Natural killer cell treated with Interleukin-12 subunit alpha and Interleukin-12 subunit beta and Interleukin-15 and Interleukin-18, amount 100 ng/mL, for 72 hours (primary cell): ENCODE measurements at regions not wholly inside any gene's neighbourhood (a gene's known extent, or its start where the extent isn't known, plus 50 kb on each side); places are given as distances from the start of the nearest gene placed in this dataset.

Source experiments
- ATAC-seq, 2 donors: fragments of 150-1000 bp; cut with Tn5 transposase in 1 of 2; sonication (Bioruptor Pico), chemical (Tn5 transposase) in 1 of 2; 2 replicates each; pipeline ENCODE4 v1.10.0; 2021
- DNase-seq: peaks from one replicate; pipeline ENCODE4 v3.0.0; 2022; ENCODE audit warnings: low spot score
- H3K27ac Mint-ChIP-seq, 2 donors: 1 replicate in 1 of 2; 2 replicates in 1 of 2; pipeline ENCODE4 v1.8.0; 2022; ENCODE audit warnings: mixed read lengths in 2 of 2, mild to moderate bottlenecking in 1 of 2, moderate library complexity in 1 of 2
- H3K27me3 Mint-ChIP-seq, 2 donors: 1 replicate in 1 of 2; 2 replicates in 1 of 2; pipeline ENCODE4 v1.8.0; 2022; ENCODE audit warnings: mixed read lengths in 2 of 2
- H3K36me3 Mint-ChIP-seq: one replicate; pipeline ENCODE4 v1.8.0; 2022; ENCODE audit warnings: mixed read lengths
- H3K4me1 Mint-ChIP-seq, 2 donors: 1 replicate in 1 of 2; 2 replicates in 1 of 2; pipeline ENCODE4 v1.8.0; 2022; ENCODE audit warnings: low read depth in 2 of 2, mixed read lengths in 2 of 2, mild to moderate bottlenecking in 1 of 2
- H3K4me3 Mint-ChIP-seq: one replicate; pipeline ENCODE4 v1.8.0; 2022; ENCODE audit warnings: mixed read lengths
- H3K9me3 Mint-ChIP-seq: 2 replicates; pipeline ENCODE4 v1.8.0; 2022; ENCODE audit warnings: mixed read lengths

GRCh38 chr5:135683189-135683588, 104.4 kb upstream of the CXCL14 start:
- DNase-seq (no peak), ATAC-seq (no peak)
- Mint-ChIP-seq H3K27ac (no peak overlapping the region), H3K9me3 (no peaks in the 10 kb centered on the region), H3K4me1 (no peaks in the 10 kb centered on the region), H3K27me3 (peaks cover 5 to 29% of the 10 kb centered on the region in 2 donors), H3K4me3 (no peak overlapping the region), H3K36me3 (peaks cover 12% of the 10 kb centered on the region)

DNA sequence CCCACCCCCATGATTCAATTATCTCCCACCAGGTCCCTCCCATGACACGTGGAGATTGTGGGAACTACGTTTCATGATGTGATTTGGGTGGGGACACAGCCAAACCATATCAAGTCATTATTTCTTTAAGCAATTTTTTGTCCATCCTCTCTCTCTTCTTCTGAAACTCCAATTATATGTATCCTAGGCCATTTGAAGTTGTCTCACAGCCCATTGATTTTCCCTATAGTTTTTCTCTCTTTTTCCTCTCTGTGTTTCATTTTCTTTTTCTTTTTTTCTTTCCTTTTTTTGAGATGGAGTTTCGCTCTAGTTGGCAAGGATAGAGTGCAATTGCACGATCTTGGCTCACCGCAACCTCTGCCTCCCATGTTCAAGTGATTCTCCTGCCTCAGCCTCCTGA, 101.9 kb upstream of the CXCL14 start:
- Mint-ChIP-seq H3K9me3 (peaks cover 8% of the 10 kb centered on the region), H3K27ac (no peak overlapping the region), H3K4me1 (no peaks in the 10 kb centered on the region), H3K36me3 (peaks cover 23% of the 10 kb centered on the region), H3K4me3 (no peak overlapping the region), H3K27me3 (peaks cover 2 to 30% of the 10 kb centered on the region in 2 donors)
- ATAC-seq (no peak), DNase-seq (no peak)

DNA sequence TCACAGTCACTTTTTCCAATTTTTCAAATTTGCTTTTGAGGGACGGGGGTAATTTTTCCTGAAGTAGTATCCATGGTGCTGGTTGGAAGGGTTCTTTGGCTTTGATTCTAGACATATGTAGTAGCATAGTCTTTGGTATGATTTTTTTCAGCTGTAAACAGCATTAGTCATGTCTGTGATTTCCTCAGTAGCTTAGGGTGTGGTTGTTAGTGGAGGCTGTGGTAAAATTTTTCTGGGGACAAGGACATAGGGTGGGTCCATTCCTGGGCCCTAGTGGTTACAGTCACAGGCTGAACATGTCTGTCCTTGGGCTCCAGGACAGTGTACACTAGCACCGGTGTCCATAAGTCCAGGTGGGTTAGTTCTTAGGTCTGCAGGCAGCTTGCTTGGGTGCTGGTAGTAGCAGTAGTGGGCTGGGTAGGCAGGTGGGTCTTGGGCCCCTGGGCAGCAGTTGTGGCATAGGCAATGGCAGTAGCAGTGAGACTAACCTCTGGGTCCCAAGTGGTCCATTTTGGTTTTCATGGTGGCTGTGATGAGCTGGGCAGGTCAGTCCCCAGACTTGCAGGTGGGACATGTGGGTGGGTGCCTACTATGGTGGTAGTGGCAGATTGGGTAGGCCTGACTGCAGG, 100.0 kb upstream of the CXCL14 start:
- ATAC-seq = no peak
- H3K4me3 Mint-ChIP-seq = no peak overlapping the region
- peaks cover 12% of the 10 kb centered on the region for H3K9me3 Mint-ChIP-seq
- no peak for DNase-seq
- peaks cover 23% of the 10 kb centered on the region for H3K36me3 Mint-ChIP-seq
- H3K27me3 Mint-ChIP-seq = peaks cover 2 to 38% of the 10 kb centered on the region in 2 donors
- H3K27ac Mint-ChIP-seq = no peak overlapping the region
- no peaks in the 10 kb centered on the region for H3K4me1 Mint-ChIP-seq

DNA sequence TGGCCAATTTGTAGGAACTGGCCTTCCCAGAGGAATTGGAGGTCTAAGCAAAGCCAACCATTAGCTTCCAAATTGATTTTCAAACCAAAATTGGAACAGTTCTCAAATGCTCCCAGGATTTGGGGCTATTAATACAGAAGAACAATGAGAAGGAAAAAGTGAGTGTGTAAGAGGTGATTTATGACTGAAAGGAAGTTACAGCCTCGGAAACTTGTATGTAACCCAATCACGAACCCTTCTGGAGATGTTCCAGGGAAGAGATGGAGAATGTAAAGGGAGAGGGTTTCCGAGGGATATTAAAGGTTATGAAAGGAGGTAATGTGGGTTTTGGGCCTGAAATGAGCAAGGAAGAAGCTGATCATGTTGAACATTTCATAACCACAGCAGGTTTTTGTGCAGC, 93.2 kb upstream of the CXCL14 start:
- Mint-ChIP-seq H3K4me3 (no peak overlapping the region), H3K27me3 (peaks cover 9 to 29% of the 10 kb centered on the region in 2 donors), H3K36me3 (no peaks in the 10 kb centered on the region), H3K9me3 (peaks cover 9% of the 10 kb centered on the region), H3K27ac (no peak overlapping the region), H3K4me1 (no peaks in the 10 kb centered on the region)
- no peak for ATAC-seq
- DNase-seq = no peak

DNA sequence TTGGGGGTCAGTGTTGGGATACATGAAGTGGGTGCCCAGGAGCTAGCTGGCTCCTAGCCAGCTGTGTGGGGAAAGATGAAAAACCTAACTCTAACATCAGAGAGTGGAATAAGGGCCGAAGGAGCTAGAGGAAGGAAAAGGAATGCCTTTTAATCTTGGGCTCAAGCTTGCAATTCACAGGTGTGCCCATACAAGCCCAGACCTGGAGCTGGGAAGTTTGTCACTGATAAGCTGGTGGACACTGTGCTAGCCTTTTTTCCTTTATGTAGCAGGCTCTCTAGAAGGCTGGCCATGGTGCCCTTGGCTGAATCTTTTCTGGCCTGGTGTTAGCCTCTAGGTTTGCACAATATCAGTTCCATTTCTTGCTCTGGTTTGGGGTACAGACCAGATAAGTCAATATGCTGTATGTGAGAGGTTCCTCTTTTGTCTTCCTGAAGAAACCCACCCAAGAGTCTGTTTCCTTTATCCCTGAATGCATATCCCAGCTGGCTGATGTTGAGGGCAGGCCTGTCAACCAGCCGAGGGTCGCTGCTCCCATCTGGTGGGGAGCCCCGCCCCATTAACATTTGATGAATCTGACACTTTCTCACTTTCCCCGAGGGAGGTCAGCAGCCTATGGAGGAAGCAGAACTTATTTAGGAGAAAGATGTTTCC, 92.4 kb upstream of the CXCL14 start:
- peaks cover 9 to 33% of the 10 kb centered on the region in 2 donors for H3K27me3 Mint-ChIP-seq
- no peak overlapping the region for H3K27ac Mint-ChIP-seq
- H3K4me3 Mint-ChIP-seq = no peak overlapping the region
- no peak for DNase-seq
- no peaks in the 10 kb centered on the region for H3K36me3 Mint-ChIP-seq
- H3K4me1 Mint-ChIP-seq = no peaks in the 10 kb centered on the region
- ATAC-seq = no peak
- peaks cover 6% of the 10 kb centered on the region for H3K9me3 Mint-ChIP-seq

DNA sequence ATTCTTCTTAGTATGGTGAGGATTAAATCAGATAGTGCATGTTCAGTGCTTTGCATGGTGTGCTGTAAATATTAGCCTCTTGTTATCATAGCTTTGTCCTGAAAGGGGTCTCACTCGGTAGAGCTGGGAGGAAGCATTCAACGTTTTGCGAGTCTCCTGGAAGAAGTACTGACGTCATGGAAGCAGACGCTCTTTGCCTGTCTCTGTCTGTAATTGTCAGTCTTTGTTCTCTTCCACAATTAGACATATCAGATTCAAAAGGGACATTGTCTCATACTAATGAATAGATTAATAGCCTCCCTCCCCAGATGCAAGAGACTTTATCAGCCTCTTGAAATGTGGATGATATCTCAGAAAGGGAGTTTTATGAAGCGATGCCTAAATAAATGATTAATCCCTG, 91.8 kb upstream of the CXCL14 start:
- Mint-ChIP-seq H3K27ac (no peak overlapping the region), H3K27me3 (peaks cover 12 to 35% of the 10 kb centered on the region in 2 donors), H3K4me3 (no peak overlapping the region), H3K36me3 (no peaks in the 10 kb centered on the region), H3K9me3 (peaks cover 4% of the 10 kb centered on the region), H3K4me1 (no peaks in the 10 kb centered on the region)
- ATAC-seq (no peak), DNase-seq (no peak)

DNA sequence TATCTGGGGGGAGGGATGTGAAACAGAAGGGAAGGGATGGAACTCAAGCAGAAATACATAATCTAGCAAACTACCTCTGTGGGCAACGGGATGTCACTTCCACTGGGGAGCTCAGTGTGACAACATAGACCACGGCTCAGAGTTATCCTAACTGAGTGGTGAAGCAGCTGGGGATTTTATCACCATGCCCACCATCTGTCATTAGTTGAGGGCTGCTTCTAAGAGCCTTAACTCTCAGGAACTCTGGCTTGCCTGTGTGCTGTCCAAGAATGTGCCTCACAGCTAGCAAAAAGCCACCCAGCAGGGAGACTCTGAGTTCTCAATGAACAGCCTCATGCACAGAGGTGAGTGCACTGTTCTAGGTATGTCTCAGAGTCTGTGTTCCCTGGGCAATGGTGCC, 90.6 kb upstream of the CXCL14 start:
- Mint-ChIP-seq H3K27ac (no peak overlapping the region), H3K4me3 (no peak overlapping the region), H3K27me3 (peaks cover 15 to 34% of the 10 kb centered on the region in 2 donors), H3K9me3 (peaks cover 2% of the 10 kb centered on the region), H3K4me1 (no peaks in the 10 kb centered on the region), H3K36me3 (no peaks in the 10 kb centered on the region)
- ATAC-seq (peak in 1 of 2 donors; percentile 24), DNase-seq (no peak)

DNA sequence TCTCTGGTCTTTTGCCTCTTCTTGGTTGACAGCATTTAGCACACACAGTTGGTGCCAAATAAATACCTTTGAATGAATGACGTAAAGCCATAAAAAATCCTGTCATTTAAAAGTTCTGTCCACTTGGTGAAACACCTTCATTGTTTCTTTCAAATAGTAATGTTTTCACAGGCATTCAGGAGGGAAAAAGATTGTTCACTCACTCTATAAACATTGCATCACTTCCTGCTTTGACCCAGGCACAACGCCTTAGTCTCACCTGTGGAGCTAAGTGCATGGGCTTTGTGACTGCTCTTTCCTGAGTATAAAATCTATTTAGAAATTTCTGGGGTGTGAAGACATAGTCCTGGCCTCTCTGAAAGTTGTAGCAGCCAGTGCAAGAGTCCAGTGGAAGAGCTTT, 88.9 kb upstream of the CXCL14 start:
- no peak overlapping the region for H3K4me3 Mint-ChIP-seq
- H3K9me3 Mint-ChIP-seq = no peaks in the 10 kb centered on the region
- peaks cover 19 to 30% of the 10 kb centered on the region in 2 donors for H3K27me3 Mint-ChIP-seq
- no peak overlapping the region for H3K27ac Mint-ChIP-seq
- no peaks in the 10 kb centered on the region for H3K36me3 Mint-ChIP-seq
- ATAC-seq (no peak), DNase-seq (no peak)
- H3K4me1 Mint-ChIP-seq = no peaks in the 10 kb centered on the region

DNA sequence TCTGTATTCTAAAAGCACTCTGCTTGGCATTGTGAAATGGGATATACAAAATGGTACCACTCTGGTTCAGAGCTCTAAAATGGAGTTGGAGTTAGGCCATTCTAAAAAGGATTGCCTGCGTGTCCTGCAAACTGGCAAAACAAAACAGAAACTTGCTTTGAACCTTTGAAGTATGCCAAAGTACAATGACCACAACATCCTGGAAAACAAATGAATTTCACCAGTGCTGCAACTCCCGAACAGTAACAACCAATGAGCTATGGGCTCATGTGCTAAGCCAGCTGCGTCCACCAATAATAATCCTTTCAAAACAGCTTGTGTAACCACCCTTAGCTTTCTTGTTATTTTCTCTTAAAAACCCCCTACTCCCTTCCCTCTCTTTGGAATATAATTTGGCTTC, 88.4 kb upstream of the CXCL14 start:
- H3K27me3 Mint-ChIP-seq = peaks cover 21 to 30% of the 10 kb centered on the region in 2 donors
- no peaks in the 10 kb centered on the region for H3K4me1 Mint-ChIP-seq
- no peaks in the 10 kb centered on the region for H3K36me3 Mint-ChIP-seq
- no peaks in the 10 kb centered on the region for H3K9me3 Mint-ChIP-seq
- DNase-seq (no peak), ATAC-seq (no peak)
- H3K27ac Mint-ChIP-seq = no peak overlapping the region
- no peak overlapping the region for H3K4me3 Mint-ChIP-seq

DNA sequence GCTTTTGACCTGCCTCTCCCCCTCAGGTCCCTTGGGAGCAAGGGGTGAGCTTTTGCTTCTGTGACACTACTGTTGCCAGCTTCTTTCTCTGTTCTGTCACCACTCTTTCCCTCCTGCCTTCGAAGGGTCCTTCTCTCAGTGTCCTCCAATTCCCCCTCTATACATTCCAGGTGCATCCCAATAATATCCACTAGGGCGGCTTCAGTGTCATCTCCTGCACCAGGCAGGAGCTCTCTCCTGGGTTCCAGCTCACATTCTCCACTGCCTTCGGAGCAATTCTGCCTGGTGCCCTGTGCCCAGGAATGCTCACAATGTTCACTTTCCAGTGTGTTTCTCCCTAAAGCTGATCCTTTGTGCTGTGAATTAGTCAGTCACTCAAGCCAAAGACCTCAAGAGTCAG, 83.9 kb upstream of the CXCL14 start:
- H3K9me3 Mint-ChIP-seq = peaks cover 6% of the 10 kb centered on the region
- H3K4me1 Mint-ChIP-seq = no peaks in the 10 kb centered on the region
- H3K36me3 Mint-ChIP-seq = no peaks in the 10 kb centered on the region
- ATAC-seq (no peak), DNase-seq (no peak)
- peaks cover 14 to 29% of the 10 kb centered on the region in 2 donors for H3K27me3 Mint-ChIP-seq
- no peak overlapping the region for H3K4me3 Mint-ChIP-seq
- no peak overlapping the region for H3K27ac Mint-ChIP-seq

DNA sequence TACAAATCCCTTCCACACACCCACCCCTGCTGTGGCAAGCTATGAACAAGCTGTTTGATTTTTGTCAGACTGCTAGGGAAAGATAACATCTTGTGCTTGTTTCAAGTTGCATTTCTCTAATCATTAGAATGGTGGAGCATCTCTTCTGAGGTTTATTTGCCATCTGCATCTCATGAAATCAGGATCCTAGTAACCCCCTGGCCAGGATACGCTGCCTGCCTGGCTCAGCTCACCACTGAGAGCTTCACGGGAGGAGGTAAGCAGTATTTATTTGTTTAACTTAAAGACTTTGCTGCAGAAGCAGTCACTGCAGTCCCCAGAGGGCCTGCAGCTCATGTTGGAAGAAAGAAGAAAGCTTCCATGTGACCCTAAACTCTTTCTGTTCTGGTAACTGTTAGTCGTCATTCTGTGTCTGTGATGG, 83.3 kb upstream of the CXCL14 start:
- no peaks in the 10 kb centered on the region for H3K4me1 Mint-ChIP-seq
- peaks cover 12 to 24% of the 10 kb centered on the region in 2 donors for H3K27me3 Mint-ChIP-seq
- H3K27ac Mint-ChIP-seq = no peak overlapping the region
- ATAC-seq (no peak), DNase-seq (no peak)
- H3K36me3 Mint-ChIP-seq = no peaks in the 10 kb centered on the region
- peaks cover 6% of the 10 kb centered on the region for H3K9me3 Mint-ChIP-seq
- H3K4me3 Mint-ChIP-seq = no peak overlapping the region

DNA sequence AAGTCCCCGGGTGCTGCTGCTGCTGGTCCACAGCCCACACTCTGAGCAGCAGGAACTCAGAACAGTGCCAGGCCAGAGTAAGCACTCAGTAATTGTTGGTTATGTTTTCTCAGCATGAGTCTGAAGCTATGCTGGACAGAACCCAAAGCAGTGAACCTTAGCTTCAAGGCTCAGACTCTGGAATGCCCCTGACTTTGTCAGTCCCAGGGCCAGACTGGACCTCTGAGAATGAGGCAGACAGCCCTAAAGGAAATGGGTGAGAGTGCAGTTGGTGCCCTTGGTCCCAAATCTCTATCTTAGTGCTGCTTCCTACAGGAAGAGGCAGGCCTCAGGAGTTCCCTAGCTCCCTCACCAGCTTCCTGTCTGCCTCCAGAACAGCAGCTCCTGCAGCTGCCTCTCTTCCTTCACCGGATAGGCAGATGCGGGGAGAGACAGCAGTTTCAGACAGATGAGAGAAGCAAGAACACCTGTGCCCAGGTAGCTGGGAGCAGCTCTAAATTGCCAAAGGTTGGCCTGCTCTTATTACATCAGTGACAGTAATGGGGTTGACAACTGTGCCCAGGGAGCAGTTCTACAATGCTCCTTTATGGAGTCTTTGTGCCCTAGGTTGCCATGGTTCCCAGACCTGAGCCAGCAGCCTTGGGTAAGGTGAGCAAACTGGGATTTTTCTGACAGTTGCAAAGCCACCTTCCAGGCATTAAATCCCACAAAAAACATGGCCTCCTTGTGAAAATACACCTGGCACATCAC, 82.2 kb upstream of the CXCL14 start:
- Mint-ChIP-seq H3K9me3 (peaks cover 6% of the 10 kb centered on the region), H3K4me1 (no peaks in the 10 kb centered on the region), H3K36me3 (no peaks in the 10 kb centered on the region), H3K4me3 (no peak overlapping the region), H3K27me3 (peaks cover 11 to 14% of the 10 kb centered on the region in 2 donors), H3K27ac (no peak overlapping the region)
- ATAC-seq (no peak), DNase-seq (no peak)

GRCh38 chr5:135657536-135658305, 78.9 kb upstream of the CXCL14 start:
- Mint-ChIP-seq H3K27ac (no peak overlapping the region), H3K4me3 (no peak overlapping the region), H3K4me1 (no peaks in the 10 kb centered on the region), H3K9me3 (peaks cover 6% of the 10 kb centered on the region), H3K36me3 (no peaks in the 10 kb centered on the region), H3K27me3 (peaks cover 5 to 7% of the 10 kb centered on the region in 2 donors)
- DNase-seq (no peak), ATAC-seq (no peak)

- no peaks in the 10 kb centered on the region for H3K4me1 Mint-ChIP-seq
Measured at GRCh38 chr5:135655468-135655815, 76.7 kb upstream of the CXCL14 start.

More at GRCh38 chr5:135655468-135655815, 76.7 kb upstream of the CXCL14 start:
- H3K4me3 Mint-ChIP-seq = no peak overlapping the region
- ATAC-seq (no peak), DNase-seq (no peak)
- no peaks in the 10 kb centered on the region for H3K36me3 Mint-ChIP-seq
- no peak overlapping the region for H3K27ac Mint-ChIP-seq
- peaks cover 6% of the 10 kb centered on the region for H3K9me3 Mint-ChIP-seq
- peaks cover 0 to 2% of the 10 kb centered on the region in 2 donors for H3K27me3 Mint-ChIP-seq
